CMK (cell line): ENCODE measurements at regions not wholly inside any gene's neighbourhood (a gene's known extent, or its start where the extent isn't known, plus 50 kb on each side); places are given as distances from the start of the nearest gene placed in this dataset.

Experiments used
- DNase-seq: peaks from one replicate; pipeline ENCODE4 v3.0.0-alpha.2; 2010; ENCODE audit warnings: low read depth

DNA sequence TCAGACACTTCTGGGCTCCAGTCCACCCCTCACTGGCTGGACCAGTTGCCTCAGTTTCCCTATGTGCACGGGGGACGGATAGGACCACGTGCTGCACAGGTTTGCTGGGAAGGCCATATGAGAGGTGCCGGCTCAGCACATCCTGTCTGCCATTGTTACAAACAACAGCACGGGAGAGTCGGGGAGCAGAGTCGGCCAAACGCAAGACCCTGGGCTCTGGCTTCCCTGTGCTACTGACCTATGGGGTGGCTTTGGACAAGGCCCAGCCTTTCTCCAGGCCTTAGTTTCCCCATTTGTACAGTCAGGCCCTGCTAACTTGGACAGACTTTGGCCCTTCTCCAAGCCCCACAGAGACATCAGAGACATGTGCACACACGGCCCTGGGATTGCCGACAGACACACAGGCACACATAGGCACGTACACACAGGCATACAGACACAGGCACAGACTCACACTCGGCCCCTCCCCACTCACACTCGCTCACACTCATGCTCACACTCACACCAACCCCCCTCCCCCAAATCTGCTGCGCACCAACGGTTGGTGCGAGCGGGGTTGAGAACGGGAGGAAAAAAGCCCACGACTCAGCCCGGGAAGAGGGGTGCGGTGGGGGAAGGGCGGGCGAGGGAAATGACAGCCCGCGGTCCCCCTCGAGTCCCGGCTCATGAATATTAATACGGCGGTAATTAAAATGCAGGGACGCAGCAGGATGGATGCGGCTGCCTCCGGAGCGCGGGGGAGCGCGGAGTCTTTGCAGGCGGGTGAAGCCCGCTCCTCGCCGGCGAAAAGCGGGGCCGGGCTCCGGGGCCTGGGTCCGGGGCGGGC is 133.0 kb downstream of the C9orf50 start:
- DNase-seq: no peak

GRCh38 chr9:129486756-129487657 is 133.9 kb downstream of the C9orf50 start:
- DNase-seq: no peak

DNA sequence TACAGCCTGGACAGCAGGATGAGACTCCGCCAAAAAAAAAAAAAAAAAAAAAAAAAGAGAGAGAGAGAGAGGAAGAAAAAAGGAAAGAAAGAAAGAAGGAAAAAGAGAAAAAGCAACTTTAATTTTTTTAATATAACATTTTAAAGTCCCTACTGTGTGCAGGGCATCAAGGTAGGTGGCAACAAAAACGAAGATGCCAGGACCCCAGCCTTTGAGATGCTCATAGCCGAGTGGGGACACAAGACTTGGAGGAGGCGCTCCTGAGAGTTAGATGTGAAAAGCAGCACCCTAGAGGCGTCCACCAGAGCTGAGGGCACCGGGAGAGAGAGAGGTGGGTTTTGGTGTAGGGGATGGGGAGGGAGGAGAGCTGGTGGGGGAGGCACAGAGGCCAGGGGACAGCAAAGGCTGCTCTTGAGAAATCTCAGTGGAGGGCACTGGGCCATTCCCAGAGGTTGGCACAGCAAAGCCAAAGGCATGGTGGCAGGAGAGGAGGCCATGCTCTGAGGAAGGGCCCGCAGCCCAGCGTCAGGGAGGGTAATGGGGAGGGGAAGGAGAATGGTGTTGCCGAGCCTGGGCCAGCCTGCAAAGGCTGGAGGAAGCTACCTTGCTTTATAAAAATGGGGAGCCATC is 135.6 kb downstream of the C9orf50 start:
- DNase-seq: no peak

GRCh38 chr9:129484352-129485000 is 136.4 kb downstream of the C9orf50 start:
- DNase-seq: no peak

- no peak for DNase-seq
Measured at GRCh38 chr9:129483415-129484351, 137.2 kb downstream of the C9orf50 start.

DNA sequence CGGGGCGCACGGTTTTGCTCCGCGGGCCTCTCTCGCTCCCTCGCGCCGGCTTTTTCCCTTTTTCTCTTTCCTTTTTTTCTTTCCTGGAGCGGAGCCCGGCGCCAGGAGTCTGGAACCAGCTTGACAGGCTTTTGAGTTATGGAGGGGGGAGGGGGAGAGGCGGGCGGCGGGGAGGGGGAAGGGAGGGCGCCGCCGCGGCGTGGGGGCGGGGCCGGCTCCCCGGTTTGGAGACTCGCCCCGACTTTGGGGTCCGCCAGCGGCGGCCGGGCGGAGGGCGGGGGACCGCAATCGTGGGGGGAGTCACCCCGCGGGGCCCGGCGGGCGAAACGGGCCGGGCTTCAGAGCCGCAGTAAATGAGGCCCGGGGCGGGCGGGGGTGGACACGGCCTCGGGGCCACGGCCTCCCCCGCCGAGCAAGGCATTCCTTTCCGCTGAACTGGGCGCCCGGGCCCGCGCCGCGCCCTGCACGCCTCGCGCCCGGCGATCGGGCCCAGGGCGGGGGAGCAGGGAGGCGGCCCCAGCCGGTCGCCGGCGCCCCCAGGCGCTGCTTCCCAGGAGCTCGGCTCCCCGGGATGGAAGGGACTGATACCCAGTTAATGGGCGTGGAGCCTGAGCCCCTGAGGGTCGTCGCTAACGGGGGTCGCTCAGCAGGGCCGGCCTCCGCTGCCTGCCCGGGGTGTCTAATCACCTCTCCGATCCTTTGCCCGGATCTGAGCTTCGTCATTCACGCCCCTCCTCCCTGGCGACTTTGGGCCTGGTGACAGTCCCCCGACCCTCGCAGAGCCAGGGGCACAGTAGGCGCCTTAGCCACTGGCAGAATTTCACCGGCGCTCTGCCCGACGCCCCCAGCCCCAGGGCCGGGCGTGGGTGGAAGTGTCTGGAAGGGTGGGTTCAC is 138.1 kb downstream of the C9orf50 start:
- no peak for DNase-seq

DNA sequence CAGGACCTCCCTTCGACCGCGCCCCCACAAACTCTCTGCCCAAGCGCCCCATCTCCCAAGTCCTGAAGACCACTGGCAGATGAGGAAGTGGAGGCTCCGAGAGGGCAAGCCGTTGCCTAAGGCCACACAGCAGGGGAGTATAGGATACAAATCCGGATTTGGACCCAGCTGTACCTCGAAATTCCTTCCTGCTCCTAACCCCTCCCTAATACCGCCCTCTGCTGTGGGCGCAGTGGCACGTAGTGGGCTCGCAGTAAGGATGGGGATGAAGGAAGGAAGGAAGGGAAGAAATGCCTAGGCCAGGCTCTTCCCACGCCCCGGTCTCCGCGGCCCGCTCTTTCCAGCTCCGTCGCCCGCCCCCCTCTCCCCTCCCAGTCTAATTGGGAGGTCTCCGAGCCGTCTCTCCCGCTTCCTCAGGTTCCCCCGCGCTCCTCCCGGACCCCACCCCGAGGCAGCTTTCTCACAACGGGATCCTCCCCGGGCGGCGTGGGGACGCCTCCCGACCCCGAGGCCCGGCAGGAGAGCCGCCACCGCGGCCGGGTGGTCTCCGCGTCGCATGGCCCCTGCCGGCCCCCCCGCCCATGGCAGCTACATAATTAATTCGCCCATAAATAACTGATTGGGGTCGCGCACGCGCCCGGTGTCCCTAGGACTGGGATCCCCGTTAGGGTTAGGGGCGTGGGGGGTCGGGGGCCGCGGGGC is 138.9 kb downstream of the C9orf50 start:
- no peak for DNase-seq

DNA sequence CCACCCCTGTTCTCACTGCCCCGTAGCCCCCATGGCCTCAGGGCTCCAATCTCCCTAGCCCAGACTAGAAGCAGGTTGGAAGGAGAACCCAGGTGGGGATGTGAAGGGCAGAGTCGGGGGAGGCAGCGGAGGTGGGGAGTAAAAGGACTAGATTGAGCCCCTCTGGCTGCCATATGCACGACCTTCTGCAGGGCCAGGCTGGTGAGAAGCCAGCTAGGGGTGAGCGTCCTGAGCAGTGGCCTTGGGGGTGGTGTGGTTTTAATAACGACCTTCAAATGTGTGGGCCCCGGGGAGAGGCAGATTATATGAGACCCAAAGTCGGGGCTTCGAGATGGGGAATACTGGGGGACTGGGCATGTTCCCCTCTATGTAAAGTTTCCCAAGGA is 139.5 kb downstream of the C9orf50 start:
- no peak for DNase-seq

GRCh38 chr9:129480745-129481144 is 140.2 kb downstream of the C9orf50 start:
- DNase-seq: no peak

GRCh38 chr9:129480227-129480626 is 140.7 kb downstream of the C9orf50 start:
- no peak for DNase-seq

GRCh38 chr9:129479631-129480011 is 141.3 kb downstream of the C9orf50 start:
- DNase-seq: no peak

GRCh38 chr9:129478961-129479630 is 141.8 kb downstream of the C9orf50 start:
- no peak for DNase-seq

DNA sequence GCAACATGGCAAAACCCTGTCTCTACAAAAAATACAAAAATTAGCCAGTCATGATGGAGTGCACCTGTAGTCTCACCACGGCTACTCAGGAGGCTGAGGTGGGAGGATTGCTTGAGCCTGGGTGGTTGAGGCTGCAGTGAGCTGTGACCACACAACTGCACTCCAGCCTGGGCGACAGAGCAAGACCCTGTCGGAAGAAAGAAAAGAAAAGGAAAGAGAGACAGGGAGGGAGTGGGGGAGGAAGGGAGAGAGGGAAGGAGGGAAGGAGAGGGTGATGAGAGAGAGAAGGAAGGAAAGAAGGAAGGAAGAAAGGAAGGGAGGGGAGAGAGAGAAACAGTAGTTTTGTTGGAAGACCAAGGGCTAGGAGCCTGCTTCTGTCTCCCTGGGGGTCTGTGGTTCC is 142.4 kb downstream of the C9orf50 start:
- no peak for DNase-seq

GRCh38 chr9:129476821-129477611 is 143.9 kb downstream of the C9orf50 start:
- DNase-seq: no peak

DNA sequence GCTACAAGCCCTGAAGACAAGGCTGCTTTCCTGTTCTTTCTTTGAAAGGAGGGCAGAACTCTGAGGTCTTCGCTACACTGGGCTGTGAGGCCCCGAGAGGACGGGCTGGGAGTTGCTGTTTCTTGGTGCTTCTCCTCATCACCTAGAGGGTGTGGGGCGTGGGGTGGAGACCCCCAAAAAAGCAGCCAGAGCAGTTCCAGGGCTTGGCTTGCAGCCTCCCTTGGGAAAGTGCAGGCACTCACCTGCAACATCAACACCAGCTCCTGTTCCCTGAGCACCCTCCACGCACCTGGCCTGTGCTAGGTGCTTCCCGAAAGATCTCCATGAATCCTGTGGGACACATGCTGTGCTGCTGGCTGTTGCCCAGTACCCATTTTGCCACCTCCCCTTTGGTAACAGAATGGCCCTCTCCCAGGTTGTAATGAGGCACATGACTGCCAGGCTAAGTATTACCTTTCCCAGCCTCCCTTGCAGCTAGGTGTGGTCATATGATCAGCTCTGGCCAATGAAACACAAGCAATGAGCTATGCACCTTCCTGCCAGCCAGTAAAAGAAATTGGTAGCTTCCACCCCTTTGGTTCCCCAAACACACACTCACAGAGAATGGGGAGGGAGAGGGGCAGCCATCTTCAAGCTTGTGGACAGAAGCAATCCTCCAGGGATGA is 146.0 kb downstream of the C9orf50 start:
- DNase-seq: no peak

DNA sequence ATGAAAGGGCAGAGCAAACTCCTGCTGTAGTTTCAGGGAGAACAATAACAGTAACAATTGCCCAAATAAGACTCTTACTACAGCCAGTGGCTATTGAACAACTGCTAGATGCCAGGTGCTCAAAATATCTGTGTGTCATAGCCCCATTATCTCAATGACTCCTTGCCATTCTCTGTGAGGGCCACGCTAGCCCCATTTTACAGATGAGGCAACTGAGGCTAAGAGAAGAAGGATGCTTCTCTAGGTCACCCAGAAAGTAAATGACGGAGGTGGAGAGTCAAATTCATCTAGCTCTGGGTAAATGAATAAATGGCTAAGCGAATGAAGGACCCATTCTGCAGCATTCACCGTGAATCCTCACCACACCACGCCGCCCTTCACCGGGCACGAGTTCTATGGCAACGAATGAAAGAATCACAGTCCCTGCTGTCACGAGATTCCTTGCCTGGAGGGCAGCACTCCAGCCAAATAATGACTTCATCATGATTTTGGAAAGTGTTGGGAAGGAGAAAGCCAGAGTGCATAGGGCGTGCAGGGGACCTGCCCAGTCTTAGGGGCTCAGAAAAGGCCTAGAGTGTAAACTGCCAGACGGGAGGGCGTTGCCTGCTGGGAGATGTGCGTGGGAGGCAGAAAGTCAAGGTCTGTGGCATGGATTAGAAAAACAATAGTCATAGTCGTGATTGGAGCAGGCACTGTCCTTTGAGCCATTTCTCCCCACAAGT is 147.2 kb downstream of the C9orf50 start:
- DNase-seq: no peak

- peak; percentile 94 for DNase-seq
Measured at GRCh38 chr9:129472651-129473102, 148.2 kb downstream of the C9orf50 start.
